K562 (cell line): ENCODE measurements at regions not wholly inside any gene's neighbourhood (a gene's known extent, or its start where the extent isn't known, plus 50 kb on each side); places are given as distances from the start of the nearest gene placed in this dataset.

Experiments
- ATAC-seq: fragments of 200-7000 bp; cut with Tn5 transposase; 3 replicates; pipeline ENCODE4 v1.9.1; 2020; ENCODE audit warnings: moderate library complexity
- BruUV-seq: library from RNA; stranded (reverse); fragments of 400-500 nt; replicated peaks from 2 replicates; lab custom pipeline; 2021; lab: Mats Ljungman, UMichigan
- CTCF ChIA-PET: fragments of 300-600 bp; formaldehyde crosslinking; extraction: SDS; loops from one replicate; lab custom pipeline; 2021; ENCODE audit warnings: low intra/inter-chr PET ratio; lab: Yijun Ruan, JAX
- POLR2A ChIA-PET: fragments of 300-600, 350-650 bp; sonication (Branson Sonifier 250); formaldehyde crosslinking; extraction: SDS; loops from one replicate; lab custom pipeline; 2021; ENCODE audit warnings: antibody characterized with exemption, inconsistent platforms; lab: Yijun Ruan, JAX
- DNase-seq, 4 experiments: peaks; one replicate each; pipeline versions ENCODE4 v3.0.0 to v3.0.0-alpha.2; 2011 to 2018; ENCODE audit warnings: low spot score in 3 of 4, mixed read lengths in 3 of 4; ENCODE audit errors: extremely low read depth in 1 of 4
- FAIRE-seq: peaks from 2 replicates; lab custom pipeline; 2011; peaks lifted over from hg19 to GRCh38; lab: Jason Lieb, UNC
- H2AFZ ChIP-seq: 2 replicates; pipeline ENCODE4 v1.6.0; 2011; ENCODE audit warnings: low read depth, low read length, control low read depth, inconsistent platforms
- H3K27ac ChIP-seq: fragments of 200-600 bp; 3 replicates; pipeline ENCODE4 v1.8.0; 2011; ENCODE audit warnings: low read depth, mild to moderate bottlenecking, control low read depth, inconsistent platforms, low read length, moderate library complexity, mixed read lengths; ENCODE audit errors: extremely low read depth
- H3K27me3 ChIP-seq, 2 experiments: fragments of 300-600 bp in 1 of 2; 2 replicates in 1 of 2; 3 replicates in 1 of 2; pipeline versions ENCODE4 v1.6.0 to v1.8.0; 2011; ENCODE audit warnings: inconsistent platforms in 2 of 2, low read length in 2 of 2, mild to moderate bottlenecking in 1 of 2, mixed read lengths in 1 of 2, moderate library complexity in 1 of 2; ENCODE audit not compliant: control insufficient read depth in 2 of 2, insufficient read depth in 2 of 2
- H3K36me3 ChIP-seq: fragments of 300-600 bp; 3 replicates; pipeline ENCODE4 v1.8.0; 2011; ENCODE audit warnings: mild to moderate bottlenecking, low read length, inconsistent platforms; ENCODE audit not compliant: control insufficient read depth, insufficient read depth
- H3K4me1 ChIP-seq, 2 experiments: fragments of 200-600 bp in 1 of 2; replicated peaks in 1 of 2; 2 replicates in 1 of 2; 3 replicates in 1 of 2; pipeline versions ENCODE4 v1.5.1 to v1.8.0; 2011; ENCODE audit warnings: inconsistent platforms in 2 of 2, low read length in 2 of 2, mild to moderate bottlenecking in 1 of 2, mixed read lengths in 1 of 2, moderate library complexity in 1 of 2; ENCODE audit not compliant: control insufficient read depth in 2 of 2, insufficient read depth in 2 of 2
- H3K4me2 ChIP-seq: 2 replicates; pipeline ENCODE4 v1.6.1; 2011; ENCODE audit warnings: low read length, control low read depth, inconsistent platforms, mixed read lengths; ENCODE audit not compliant: insufficient read depth
- H3K4me3 ChIP-seq: fragments of 200-600 bp; sonication (generic), shearing (Covaris generic); 2 replicates; pipeline ENCODE4 v1.5.1; 2016; ENCODE audit warnings: control low read depth, inconsistent platforms
- H3K79me2 ChIP-seq: fragments of 200-600 bp; 3 replicates; pipeline ENCODE4 v1.8.0; 2011; ENCODE audit warnings: low read length, inconsistent platforms; ENCODE audit not compliant: control insufficient read depth, insufficient read depth
- H3K9ac ChIP-seq, 2 experiments: 2 replicates each; pipeline versions ENCODE4 v1.6.0 to v1.6.1; 2011; ENCODE audit warnings: low read depth in 2 of 2, low read length in 2 of 2, control low read depth in 1 of 2, inconsistent platforms in 1 of 2, mild to moderate bottlenecking in 1 of 2, mixed read lengths in 1 of 2; ENCODE audit not compliant: insufficient read depth in 1 of 2
- H3K9me1 ChIP-seq: one replicate; pipeline ENCODE4 v1.6.0; 2011; ENCODE audit warnings: inconsistent platforms, mild to moderate bottlenecking, low read length, moderate library complexity; ENCODE audit not compliant: control insufficient read depth, insufficient read depth
- H3K9me3 ChIP-seq: replicated peaks from 2 replicates; pipeline ENCODE4 v1.5.1; 2011; ENCODE audit warnings: low read depth, low read length, inconsistent platforms; ENCODE audit not compliant: control insufficient read depth, insufficient read depth
- H4K20me1 ChIP-seq: replicated peaks from 2 replicates; pipeline ENCODE4 v1.6.1; 2011; ENCODE audit warnings: low read length, inconsistent platforms, mixed read lengths; ENCODE audit not compliant: control insufficient read depth, insufficient read depth
- CEBPB ChIP-seq: fragments of 450-650 bp; IDR thresholded peaks from 2 replicates; pipeline ENCODE4 v1.6.1; 2016; ENCODE audit warnings: missing genetic modification characterization, missing compliant biosample characterization
- ETS1 ChIP-seq: conservative IDR thresholded peaks from 2 replicates; pipeline ENCODE4 v1.6.1; 2011; ENCODE audit warnings: low read depth, mild to moderate bottlenecking, low read length; ENCODE audit not compliant: control insufficient read depth
- PHB2 ChIP-seq: fragments of 450-650 bp; IDR thresholded peaks from 2 replicates; pipeline ENCODE4 v1.6.1; 2017; ENCODE audit warnings: low read depth
- SETDB1 ChIP-seq: IDR thresholded peaks from one replicate; pipeline ENCODE4 v1.6.1; 2012; ENCODE audit warnings: low read length, control low read depth, inconsistent platforms
- SREBF2 ChIP-seq: sonication (generic); formaldehyde crosslinking; IDR thresholded peaks from 2 replicates; pipeline ENCODE4 v1.4.0; 2020; ENCODE audit warnings: mild to moderate bottlenecking, missing genetic modification reagents
- STAG1 ChIP-seq: sonication (generic); formaldehyde crosslinking; IDR thresholded peaks from 2 replicates; pipeline ENCODE4 v1.5.0; 2020; ENCODE audit warnings: missing genetic modification reagents, borderline replicate concordance
- ZBED1 ChIP-seq: IDR thresholded peaks from 2 replicates; pipeline ENCODE4 v1.6.1; 2014
- ZNF124 ChIP-seq: sonication (generic); formaldehyde crosslinking; IDR thresholded peaks from 2 replicates; pipeline ENCODE4 v1.8.1; 2022; ENCODE audit warnings: missing genetic modification reagents
- ZNF143 ChIP-seq: sonication (generic); formaldehyde crosslinking; IDR thresholded peaks from 2 replicates; pipeline ENCODE4 v1.9.0; 2022; ENCODE audit warnings: mild to moderate bottlenecking, missing genetic modification reagents
- ZNF165 ChIP-seq: fragments of 250-450 bp; sonication (Bioruptor Pico); IDR thresholded peaks from 2 replicates; pipeline ENCODE4 v1.4.0; 2020; ENCODE audit warnings: borderline replicate concordance
- ZNF384 ChIP-seq: IDR thresholded peaks from 2 replicates; pipeline ENCODE4 v1.6.1; 2012; ENCODE audit warnings: low read depth, low read length, improper control_type of control experiment
- ZNF57 ChIP-seq: fragments of 450-650 bp; formaldehyde crosslinking; IDR thresholded peaks from 2 replicates; pipeline ENCODE4 v1.4.0; 2020; ENCODE audit warnings: mild to moderate bottlenecking, moderate library complexity
- WGBS: fragments of 100-300 bp; shearing (Covaris generic); methylation state at CpG from one replicate; pipeline ENCODE4 v1.1.6; 2016; ENCODE audit warnings: low coverage, mixed read lengths; ENCODE audit not compliant: insufficient coverage; ENCODE audit errors: missing lambda C conversion rate; 5-methylcytosine and 5-hydroxymethylcytosine counted together
- in situ Hi-C: fragments of 300-500 bp; cut with MboI; formaldehyde crosslinking; loops from 4 replicates; pipeline ENCODE4 v1.15.0; 2018; ENCODE audit warnings: inconsistent platforms, mixed read lengths
- intact Hi-C: fragments of 100-400 bp; cut with micrococcal nuclease; formaldehyde crosslinking; loops from 2 replicates; pipeline ENCODE4 v1.14.2; 2022

GRCh38 chr6:90384720-90385119, 88.1 kb upstream of the BACH2 start:
- 35% methylated on average over 5 of the region's 5 CpGs for WGBS
- ChIA-PET CTCF (no interaction called here), POLR2A (interaction anchor here (0.9 kb wide), 1 partner anchor 29 kb away, joined by 4 read pairs; no protein-coding TSS in a partner anchor)
- no peaks in the 10 kb centered on the region for H4K20me1 ChIP-seq
- no peak for TF ChIP-seq ZNF124 (CRISPR knock-in tag)
- no peak for TF ChIP-seq SREBF2 (CRISPR knock-in tag)
- no peak for TF ChIP-seq SETDB1
- no peak for TF ChIP-seq ZNF143 (CRISPR knock-in tag)
- TF ChIP-seq ZNF57 (CRISPR knock-in tag): no peak
- no peak for TF ChIP-seq PHB2
- no peak for TF ChIP-seq ZBED1
- intact Hi-C loops (no loop called here), in situ Hi-C loops (no loop called here)
- FAIRE-seq (no peak), DNase-seq (no peak), ATAC-seq (no peak)
- H3K4me2 ChIP-seq: no peak overlapping the region
- no peak overlapping the region for H3K27ac ChIP-seq
- no TSS peak for BruUV-seq
- no peaks in the 10 kb centered on the region for H3K9me1 ChIP-seq
- H2AFZ ChIP-seq: no peak overlapping the region
- no peak overlapping the region for H3K9ac ChIP-seq
- H3K9me3 ChIP-seq: no peaks in the 10 kb centered on the region
- H3K4me3 ChIP-seq: no peak overlapping the region
- no peaks in the 10 kb centered on the region for H3K36me3 ChIP-seq
- no peaks in the 10 kb centered on the region for H3K79me2 ChIP-seq
- H3K4me1 ChIP-seq: peaks cover 5 to 13% of the 10 kb centered on the region in 2 experiments; a peak in 3 of 5 replicates
- no peaks in the 10 kb centered on the region for H3K27me3 ChIP-seq

GRCh38 chr6:90383196-90383822, 86.7 kb upstream of the BACH2 start:
- H4K20me1 ChIP-seq: no peaks in the 10 kb centered on the region
- H2AFZ ChIP-seq: peak overlapping the region; percentile 17; the same call in 1 of the 2 replicates
- TF ChIP-seq STAG1: no peak
- no peak for TF ChIP-seq ZNF165 (CRISPR knock-in tag)
- no peak for TF ChIP-seq ETS1
- peak; percentile 60; the same call in 1 of the 2 replicates for TF ChIP-seq ZNF384
- no peak for TF ChIP-seq CEBPB (tag)
- TF ChIP-seq, all 486 proteins: peak for 1
- intact Hi-C loops: no loop called here
- H3K4me1 ChIP-seq: peaks cover 5 to 13% of the 10 kb centered on the region in 2 experiments; a peak in 3 of 5 replicates
- no peak overlapping the region for H3K4me3 ChIP-seq
- no peaks in the 10 kb centered on the region for H3K27me3 ChIP-seq
- H3K9ac ChIP-seq: no peak overlapping the region
- 22% methylated on average over 5 of the region's 5 CpGs for WGBS
- BruUV-seq: no TSS peak
- FAIRE-seq: no peak
- no peaks in the 10 kb centered on the region for H3K79me2 ChIP-seq
- H3K27ac ChIP-seq: no peak overlapping the region
- no peaks in the 10 kb centered on the region for H3K9me3 ChIP-seq
- ATAC-seq: no peak
- no peak for DNase-seq
- POLR2A ChIA-PET: no interaction called here
- in situ Hi-C loops: no loop called here
- no peak overlapping the region for H3K4me2 ChIP-seq
- CTCF ChIA-PET: no interaction called here
- no peaks in the 10 kb centered on the region for H3K9me1 ChIP-seq
- no peaks in the 10 kb centered on the region for H3K36me3 ChIP-seq
